ENCODE measurements at regions not wholly inside any gene's neighbourhood (a gene's known extent, or its start where the extent isn't known, plus 50 kb on each side); places are given as distances from the start of the nearest gene placed in this dataset.
"Not testable (repeated sequence)": the region's sequence is repeated elsewhere in the genome, so short reads cannot be mapped to it uniquely, and the experiment has no call there.

GRCh38 chr5:101627770-101628169 lies 668.3 kb downstream of the SLCO4C1 start:
- TF ChIP-seq POLR2AphosphoS5 (IDR thresholded peaks at IDR 0.05; ENCODE audit: low read depth); CREB1 (CRISPR knock-in tag; IDR thresholded peaks at IDR 0.05; ENCODE audit: low read depth); CTCF (conservative IDR thresholded peaks at IDR 0.05; ENCODE audit: low read depth in 2 of 2): not testable (repeated sequence)
